Thoracic aorta (tissue), 2 donors: ENCODE measurements at regions not wholly inside any gene's neighbourhood (a gene's known extent, or its start where the extent isn't known, plus 50 kb on each side); places are given as distances from the start of the nearest gene placed in this dataset.
"Not testable (repeated sequence)": the region's sequence is repeated elsewhere in the genome, so short reads cannot be mapped to it uniquely, and the experiment has no call there.

Experiments used
- ATAC-seq: fragments of 150-250 bp; one replicate; pipeline ENCODE4 v1.8.0; 2017; ENCODE audit warnings: low read depth; ENCODE audit not compliant: insufficient number of reproducible peaks, low FRiP score
- DNase-seq: peaks from one replicate; pipeline ENCODE4 v3.0.0-alpha.2; 2020; ENCODE audit warnings: low spot score
- H3K27ac ChIP-seq, 2 donors: fragments of 200-600 bp; sonication (generic); 1 replicate in 1 of 2; 2 replicates in 1 of 2; pipeline ENCODE4 v1.5.1; 2016; ENCODE audit warnings: mild to moderate bottlenecking in 2 of 2, moderate library complexity in 2 of 2
- H3K27me3 ChIP-seq: fragments of 200-600 bp; sonication (generic); replicated peaks from 2 replicates; pipeline ENCODE4 v1.6.0; 2016; ENCODE audit warnings: mild to moderate bottlenecking; ENCODE audit not compliant: insufficient read depth
- H3K36me3 ChIP-seq: fragments of 200-600 bp; sonication (generic); one replicate; pipeline ENCODE4 v1.5.1; 2016
- H3K4me1 ChIP-seq, 2 donors: fragments of 200-600 bp; sonication (generic); 1 replicate in 1 of 2; 2 replicates in 1 of 2; pipeline versions ENCODE4 v1.5.1 to v1.6.0; 2016; ENCODE audit warnings: low read depth in 2 of 2, mild to moderate bottlenecking in 1 of 2; ENCODE audit not compliant: control insufficient read depth in 1 of 2
- H3K4me3 ChIP-seq: fragments of 200-600 bp; sonication (generic); 2 replicates; pipeline ENCODE4 v1.5.1; 2016; ENCODE audit warnings: mild to moderate bottlenecking
- H3K9me3 ChIP-seq: fragments of 200-600 bp; sonication (generic); 2 replicates; pipeline ENCODE4 v1.5.1; 2016
- TF ChIP-seq, protein P1 (sequence below): fragments of 200-600 bp; sonication (generic); IDR thresholded peaks from one replicate; pipeline ENCODE4 v1.5.1; 2019; ENCODE audit warnings: antibody characterized with exemption

DNA sequence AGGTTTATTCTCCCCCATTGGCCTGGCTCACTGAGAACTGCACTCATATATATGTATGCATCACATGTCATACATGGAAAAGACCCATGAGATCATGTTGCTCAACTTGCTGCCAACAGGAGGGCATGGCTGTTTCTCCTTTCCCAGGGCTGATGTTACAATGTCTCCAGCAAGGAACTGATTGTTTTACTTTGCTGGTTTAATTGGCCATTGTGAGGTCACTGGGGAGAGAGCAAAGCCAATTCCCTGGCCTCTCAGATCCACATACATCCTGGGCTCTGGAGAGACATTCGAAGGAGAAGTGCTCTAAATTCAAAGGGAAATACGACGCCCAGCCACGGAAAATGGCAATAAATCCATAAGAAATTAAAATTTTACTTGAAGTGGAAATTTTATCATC lies 287.8 kb downstream of the WDR11 start:
- no peak overlapping the region for H3K27ac ChIP-seq

DNA sequence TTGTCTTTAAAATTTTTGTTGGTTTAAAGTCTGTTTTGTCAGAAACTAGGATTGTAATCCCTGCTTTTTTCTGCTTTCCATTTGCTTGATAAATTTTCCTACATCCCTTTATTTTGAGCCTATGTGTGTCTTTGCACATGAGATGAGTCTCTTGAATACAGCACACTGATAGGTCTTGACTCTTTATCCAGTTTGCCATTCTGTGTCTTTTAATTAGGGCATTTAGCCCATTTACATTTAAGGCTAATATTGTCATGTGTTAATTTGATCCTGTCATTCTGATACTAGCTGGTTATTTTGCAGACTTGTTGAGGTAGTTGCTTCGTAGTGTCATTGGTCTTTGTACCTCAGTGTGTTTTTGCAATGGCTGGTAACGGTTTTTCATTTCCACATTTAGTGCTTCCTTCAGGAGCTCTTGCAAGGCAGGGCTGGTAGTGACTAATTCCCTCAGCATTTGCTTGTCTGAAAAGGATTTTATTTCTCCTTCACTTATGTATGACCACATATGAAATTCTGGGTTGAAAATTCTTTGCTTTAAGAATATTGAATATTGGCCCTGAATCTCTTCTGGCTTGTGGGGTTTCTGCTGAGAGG lies 294.7 kb downstream of the WDR11 start:
- not testable (repeated sequence) for H3K27ac ChIP-seq, DNase-seq, H3K27me3 ChIP-seq, ATAC-seq, H3K36me3 ChIP-seq, H3K4me3 ChIP-seq, H3K9me3 ChIP-seq, H3K4me1 ChIP-seq

More for the DNA sequence above, 287.8 kb downstream of the WDR11 start:
- Histone ChIP-seq H3K9me3 (no peaks in the 10 kb centered on the region), H3K4me3 (no peak overlapping the region), H3K36me3 (no peaks in the 10 kb centered on the region), H3K4me1 (no peaks in the 10 kb centered on the region), H3K27me3 (no peaks in the 10 kb centered on the region)
- no peak for ATAC-seq
- DNase-seq, result no peak
- TF ChIP-seq, protein P1, sequence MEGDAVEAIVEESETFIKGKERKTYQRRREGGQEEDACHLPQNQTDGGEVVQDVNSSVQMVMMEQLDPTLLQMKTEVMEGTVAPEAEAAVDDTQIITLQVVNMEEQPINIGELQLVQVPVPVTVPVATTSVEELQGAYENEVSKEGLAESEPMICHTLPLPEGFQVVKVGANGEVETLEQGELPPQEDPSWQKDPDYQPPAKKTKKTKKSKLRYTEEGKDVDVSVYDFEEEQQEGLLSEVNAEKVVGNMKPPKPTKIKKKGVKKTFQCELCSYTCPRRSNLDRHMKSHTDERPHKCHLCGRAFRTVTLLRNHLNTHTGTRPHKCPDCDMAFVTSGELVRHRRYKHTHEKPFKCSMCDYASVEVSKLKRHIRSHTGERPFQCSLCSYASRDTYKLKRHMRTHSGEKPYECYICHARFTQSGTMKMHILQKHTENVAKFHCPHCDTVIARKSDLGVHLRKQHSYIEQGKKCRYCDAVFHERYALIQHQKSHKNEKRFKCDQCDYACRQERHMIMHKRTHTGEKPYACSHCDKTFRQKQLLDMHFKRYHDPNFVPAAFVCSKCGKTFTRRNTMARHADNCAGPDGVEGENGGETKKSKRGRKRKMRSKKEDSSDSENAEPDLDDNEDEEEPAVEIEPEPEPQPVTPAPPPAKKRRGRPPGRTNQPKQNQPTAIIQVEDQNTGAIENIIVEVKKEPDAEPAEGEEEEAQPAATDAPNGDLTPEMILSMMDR, result no peak

DNA sequence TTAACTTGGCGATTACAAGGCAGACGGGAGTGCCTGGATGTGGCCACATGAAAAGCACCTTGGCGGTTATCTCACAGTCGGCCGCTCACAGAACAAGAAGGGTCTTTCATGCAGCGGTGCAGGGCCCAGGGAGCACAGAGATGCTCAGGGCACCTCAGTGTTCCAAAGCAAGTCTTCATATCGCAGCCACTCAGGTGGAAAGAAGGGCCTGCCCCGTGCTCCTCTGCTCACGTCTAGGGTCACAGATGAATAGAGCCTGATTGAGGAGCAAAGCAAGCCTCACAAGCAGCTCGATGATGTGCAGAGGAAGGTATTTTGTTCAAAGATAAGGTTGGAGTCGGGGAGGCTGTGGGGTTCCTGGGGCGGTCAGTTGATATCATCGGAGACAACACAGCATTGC lies 297.8 kb downstream of the WDR11 start:
- Histone ChIP-seq H3K27ac (no peak overlapping the region), H3K4me3 (no peak overlapping the region), H3K9me3 (no peaks in the 10 kb centered on the region), H3K36me3 (no peaks in the 10 kb centered on the region), H3K27me3 (no peaks in the 10 kb centered on the region), H3K4me1 (no peaks in the 10 kb centered on the region)
- TF ChIP-seq, protein P1, result no peak
- DNase-seq, result no peak
- no peak for ATAC-seq

DNA sequence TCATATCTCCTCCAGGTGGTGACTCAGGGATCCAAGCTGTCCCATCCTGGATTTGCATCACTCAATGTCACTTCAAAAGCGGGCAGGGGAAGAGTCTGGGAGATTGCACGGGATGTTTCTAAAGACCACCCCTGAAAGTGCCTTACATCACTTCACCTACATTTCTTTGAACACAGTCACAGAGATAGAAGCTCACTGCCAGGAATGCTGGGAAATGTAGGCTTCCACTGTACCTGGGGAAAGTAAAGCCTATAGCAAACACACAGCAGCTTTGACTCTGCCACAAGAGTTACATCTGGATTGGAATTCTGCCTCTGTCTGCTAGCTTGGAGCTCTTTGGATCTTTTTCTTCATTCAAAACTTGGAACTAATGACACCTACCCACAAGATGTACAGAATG lies 300.9 kb downstream of the WDR11 start:
- TF ChIP-seq, protein P1, result no peak
- ATAC-seq (no peak), DNase-seq (no peak)
- Histone ChIP-seq H3K27ac (no peak overlapping the region), H3K36me3 (no peaks in the 10 kb centered on the region), H3K4me1 (peaks cover 0 to 3% of the 10 kb centered on the region in 2 donors), H3K27me3 (no peaks in the 10 kb centered on the region), H3K4me3 (no peak overlapping the region), H3K9me3 (no peaks in the 10 kb centered on the region)

DNA sequence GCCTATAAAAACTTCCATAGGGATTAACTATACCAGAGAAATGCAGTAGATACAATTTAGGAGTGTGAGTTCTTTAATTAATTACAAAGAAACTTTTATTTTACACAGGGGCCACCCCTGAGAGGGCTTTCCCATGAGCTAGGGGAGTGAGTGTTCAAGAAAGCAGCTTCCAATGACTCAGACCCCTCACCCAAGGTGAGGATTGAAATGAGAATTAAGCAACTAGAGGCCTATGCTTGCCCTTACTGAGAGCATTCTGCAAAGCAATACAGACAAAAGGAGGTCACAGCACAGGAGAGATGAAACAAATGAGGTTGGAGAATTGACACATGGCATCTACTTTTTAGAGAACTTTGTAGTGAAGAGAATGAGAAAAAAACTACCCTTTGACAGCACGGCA lies 301.8 kb downstream of the WDR11 start:
- ATAC-seq (no peak), DNase-seq (no peak)
- H3K27ac ChIP-seq, result no peak overlapping the region
- no peak overlapping the region for H3K4me3 ChIP-seq
- peaks cover 0 to 3% of the 10 kb centered on the region in 2 donors for H3K4me1 ChIP-seq
- no peaks in the 10 kb centered on the region for H3K9me3 ChIP-seq
- no peaks in the 10 kb centered on the region for H3K36me3 ChIP-seq
- H3K27me3 ChIP-seq, result no peaks in the 10 kb centered on the region
- TF ChIP-seq, protein P1, result no peak

DNA sequence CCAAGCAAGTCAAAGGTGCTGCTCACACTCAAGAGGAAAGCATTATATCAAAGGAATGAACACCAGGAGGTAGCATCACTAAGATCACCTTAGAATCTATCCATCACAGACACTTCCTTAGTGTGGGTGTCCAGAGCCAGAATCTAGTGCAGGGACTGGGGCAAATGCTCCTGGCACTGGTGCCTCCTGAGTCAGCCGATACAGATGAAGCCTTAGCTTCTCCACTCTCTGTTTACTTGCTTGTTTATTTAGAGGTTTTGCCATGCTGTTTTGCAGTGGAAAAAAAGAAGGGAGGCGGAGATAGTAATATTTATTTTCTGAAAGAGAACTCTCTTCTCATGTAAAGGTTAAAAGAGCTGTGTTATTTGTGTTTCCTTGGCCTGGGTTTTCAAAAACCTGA lies 303.1 kb downstream of the WDR11 start:
- H3K27ac ChIP-seq, result no peak overlapping the region
- TF ChIP-seq, protein P1, result no peak

More for the DNA sequence above, 303.1 kb downstream of the WDR11 start:
- DNase-seq (no peak), ATAC-seq (no peak)
- Histone ChIP-seq H3K4me1 (peaks cover 0 to 3% of the 10 kb centered on the region in 2 donors), H3K36me3 (no peaks in the 10 kb centered on the region), H3K4me3 (no peak overlapping the region), H3K9me3 (no peaks in the 10 kb centered on the region), H3K27me3 (no peaks in the 10 kb centered on the region)
